GM19025 (cell line): ENCODE measurements at regions not wholly inside any gene's neighbourhood (a gene's known extent, or its start where the extent isn't known, plus 50 kb on each side); places are given as distances from the start of the nearest gene placed in this dataset.

Source experiments
- ATAC-seq: cut with Tn5 transposase; IDR thresholded peaks from one replicate; pipeline ENCODE4 v1.9.1; 2021; ENCODE audit warnings: mild to moderate bottlenecking, low read depth, moderate library complexity; ENCODE audit not compliant: unreplicated experiment

- no peak for ATAC-seq
Measured at GRCh38 chr22:48675141-48675829, 1152.4 kb downstream of the BRD1 start.

GRCh38 chr22:48673806-48674500, 1153.7 kb downstream of the BRD1 start:
- ATAC-seq = no peak

GRCh38 chr22:48672387-48672786, 1155.3 kb downstream of the BRD1 start:
- no peak for ATAC-seq

GRCh38 chr22:48670731-48671130, 1156.9 kb downstream of the BRD1 start:
- ATAC-seq = no peak

GRCh38 chr22:48669986-48670716, 1157.5 kb downstream of the BRD1 start:
- no peak for ATAC-seq

GRCh38 chr22:48669226-48669625, 1158.4 kb downstream of the BRD1 start:
- no peak for ATAC-seq

- ATAC-seq = no peak
Measured at GRCh38 chr22:48667289-48667688, 1160.4 kb downstream of the BRD1 start.

- ATAC-seq = no peak
Measured at GRCh38 chr22:48666620-48667019, 1161.1 kb downstream of the BRD1 start.

- no peak for ATAC-seq
Measured at GRCh38 chr22:48665311-48665995, 1162.2 kb downstream of the BRD1 start.

GRCh38 chr22:48664586-48664985, 1163.1 kb downstream of the BRD1 start:
- ATAC-seq = no peak

- no peak for ATAC-seq
Measured at GRCh38 chr22:48663297-48663696, 1164.4 kb downstream of the BRD1 start.

GRCh38 chr22:48662476-48663135, 1165.1 kb downstream of the BRD1 start:
- ATAC-seq = no peak

GRCh38 chr22:48661984-48662383, 1165.7 kb downstream of the BRD1 start:
- no peak for ATAC-seq

- ATAC-seq = no peak
Measured at GRCh38 chr22:48660790-48661740, 1166.6 kb downstream of the BRD1 start.

- ATAC-seq = no peak
Measured at GRCh38 chr22:48660104-48660789, 1167.4 kb downstream of the BRD1 start.

- ATAC-seq = no peak
Measured at GRCh38 chr22:48659404-48659996, 1168.2 kb downstream of the BRD1 start.

- no peak for ATAC-seq
Measured at GRCh38 chr22:48658871-48659270, 1168.8 kb downstream of the BRD1 start.

- ATAC-seq = no peak
Measured at GRCh38 chr22:48658246-48658645, 1169.4 kb downstream of the BRD1 start.
